HPDE6-E6E7 (cell line): ENCODE measurements at regions not wholly inside any gene's neighbourhood (a gene's known extent, or its start where the extent isn't known, plus 50 kb on each side); places are given as distances from the start of the nearest gene placed in this dataset.

Experiments
- DNase-seq: peaks from one replicate; pipeline ENCODE4 v3.0.0; 2011; ENCODE audit warnings: missing footprints; ENCODE audit errors: extremely low spot score

- no peak for DNase-seq
Observed at GRCh38 chr2:8223695-8224346, 458.0 kb upstream of the ID2 start.

DNA sequence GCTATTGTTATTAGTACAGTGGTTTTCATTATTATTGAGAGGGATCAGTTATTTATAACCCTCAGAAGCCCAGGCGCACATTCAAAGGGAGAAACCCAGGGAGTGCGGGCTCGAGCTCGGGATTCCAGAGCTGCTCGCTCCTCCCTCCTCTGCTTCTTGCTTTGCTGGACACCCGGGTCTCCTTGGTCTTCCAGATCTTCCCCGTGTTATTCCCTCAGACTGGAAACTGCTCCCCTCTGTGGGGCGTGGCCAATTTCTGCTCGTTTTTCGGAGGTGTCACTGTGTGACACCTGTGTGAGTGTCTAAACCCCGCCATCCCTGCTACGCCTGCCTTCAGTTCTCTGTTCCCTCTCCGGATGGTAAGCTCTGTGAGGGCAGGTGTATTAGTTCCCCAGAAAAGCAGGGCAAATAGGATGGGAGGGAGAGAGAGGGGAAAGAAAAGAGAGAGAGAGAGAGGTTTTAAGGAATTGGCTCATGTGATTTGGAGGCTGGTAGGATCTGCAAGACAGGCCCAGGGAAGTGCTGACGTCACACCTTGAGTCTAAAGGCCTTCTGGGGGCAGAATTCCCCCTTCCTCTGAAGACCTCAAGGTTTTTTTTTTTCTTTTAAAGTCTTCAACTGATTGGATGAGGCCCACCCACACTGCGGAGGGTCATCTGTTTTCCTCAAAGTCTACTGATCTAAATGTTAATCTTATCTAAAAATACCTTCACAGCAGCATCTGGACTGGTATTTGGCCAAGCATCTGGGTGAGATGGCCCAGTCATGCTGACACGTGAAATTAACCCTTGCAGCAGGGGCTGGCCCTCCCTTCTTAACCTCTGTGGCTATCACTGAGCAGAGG lies 457.3 kb upstream of the ID2 start:
- DNase-seq = no peak

GRCh38 chr2:8225266-8225665 lies 456.6 kb upstream of the ID2 start:
- no peak for DNase-seq

GRCh38 chr2:8225798-8226197 lies 456.1 kb upstream of the ID2 start:
- DNase-seq = no peak

DNA sequence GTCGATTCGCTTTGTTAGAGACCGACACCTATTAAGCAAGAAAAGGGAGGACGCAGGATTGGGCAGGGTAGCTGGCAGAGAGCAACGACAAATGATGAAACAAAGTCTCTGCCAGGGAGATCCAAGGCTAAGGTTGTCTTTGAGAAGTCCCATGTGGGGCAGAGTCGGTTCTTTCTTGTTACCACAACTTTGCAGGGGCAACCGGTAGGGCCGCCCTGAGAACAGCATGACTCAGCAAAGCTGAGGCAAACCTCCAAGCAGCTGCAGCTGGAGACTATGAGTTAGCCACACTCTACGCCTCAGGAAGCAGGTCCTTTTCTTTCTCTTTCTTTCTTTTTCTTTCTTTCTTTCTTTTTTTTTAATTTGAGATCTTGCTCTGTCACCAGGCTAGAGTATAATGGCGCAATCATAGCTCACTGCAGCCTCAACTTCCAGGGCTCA lies 452.3 kb upstream of the ID2 start:
- no peak for DNase-seq

GRCh38 chr2:8230466-8230865 lies 451.4 kb upstream of the ID2 start:
- no peak for DNase-seq

- no peak for DNase-seq
Observed at GRCh38 chr2:8231902-8232301, 450.0 kb upstream of the ID2 start.

DNA sequence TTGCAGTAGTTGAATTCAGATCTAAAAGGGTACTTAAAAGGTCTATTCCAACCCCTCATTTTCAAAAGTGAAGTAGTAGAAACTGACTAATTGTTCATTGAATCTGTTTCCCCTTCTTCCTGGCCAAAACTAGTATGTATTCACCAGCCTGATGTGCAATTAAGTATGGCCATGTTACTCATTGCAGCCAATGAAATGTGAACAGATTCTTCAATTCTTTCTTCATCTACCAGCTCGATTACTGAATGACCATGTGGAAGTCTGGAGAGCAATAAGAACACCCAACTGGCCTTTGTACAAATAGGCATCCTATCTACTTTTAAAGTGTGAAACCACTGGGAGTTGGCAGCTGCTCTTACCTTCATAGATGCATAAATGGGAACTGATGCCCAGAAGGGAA lies 449.0 kb upstream of the ID2 start:
- no peak for DNase-seq

DNA sequence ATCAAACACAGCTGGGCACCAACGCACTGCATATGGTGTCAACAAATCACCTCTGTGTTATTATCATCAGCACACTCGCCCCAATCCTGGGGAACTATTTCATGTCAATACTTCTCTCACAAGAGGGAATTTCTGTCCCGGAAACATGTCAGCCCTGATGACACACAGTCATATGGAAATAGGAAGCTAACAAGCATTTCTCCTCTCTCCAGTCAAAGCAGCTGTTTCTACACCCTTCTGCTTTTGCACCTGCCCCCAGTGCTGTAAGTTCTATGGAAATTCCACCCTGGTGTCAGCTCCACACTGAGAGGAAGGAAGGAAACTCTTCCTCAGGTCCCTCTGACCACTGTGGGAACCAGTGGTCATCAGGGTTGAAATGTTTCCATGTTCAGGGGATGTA lies 447.6 kb upstream of the ID2 start:
- DNase-seq = no peak

GRCh38 chr2:8234757-8235374 lies 447.0 kb upstream of the ID2 start:
- no peak for DNase-seq

- no peak for DNase-seq
Observed at GRCh38 chr2:8235419-8235818, 446.4 kb upstream of the ID2 start.

DNA sequence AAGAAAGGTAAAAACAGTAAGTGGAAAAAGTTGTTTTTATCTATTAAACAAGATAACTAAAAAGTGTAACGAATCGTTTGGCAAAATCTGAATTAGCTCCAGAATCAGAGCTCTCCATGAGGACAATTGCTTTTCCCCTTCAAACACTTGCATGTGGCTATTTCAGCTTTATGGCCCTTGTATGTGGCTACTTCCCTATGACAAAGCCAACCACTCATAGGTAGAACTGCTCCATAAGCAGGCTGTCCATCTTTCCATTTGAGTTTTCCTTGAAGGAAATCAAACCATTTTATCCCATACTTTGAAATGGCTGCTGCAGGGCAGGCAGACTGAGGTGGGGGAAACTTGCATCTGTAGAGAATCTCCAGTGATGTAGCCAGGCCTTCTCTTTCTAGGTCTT lies 445.5 kb upstream of the ID2 start:
- no peak for DNase-seq

DNA sequence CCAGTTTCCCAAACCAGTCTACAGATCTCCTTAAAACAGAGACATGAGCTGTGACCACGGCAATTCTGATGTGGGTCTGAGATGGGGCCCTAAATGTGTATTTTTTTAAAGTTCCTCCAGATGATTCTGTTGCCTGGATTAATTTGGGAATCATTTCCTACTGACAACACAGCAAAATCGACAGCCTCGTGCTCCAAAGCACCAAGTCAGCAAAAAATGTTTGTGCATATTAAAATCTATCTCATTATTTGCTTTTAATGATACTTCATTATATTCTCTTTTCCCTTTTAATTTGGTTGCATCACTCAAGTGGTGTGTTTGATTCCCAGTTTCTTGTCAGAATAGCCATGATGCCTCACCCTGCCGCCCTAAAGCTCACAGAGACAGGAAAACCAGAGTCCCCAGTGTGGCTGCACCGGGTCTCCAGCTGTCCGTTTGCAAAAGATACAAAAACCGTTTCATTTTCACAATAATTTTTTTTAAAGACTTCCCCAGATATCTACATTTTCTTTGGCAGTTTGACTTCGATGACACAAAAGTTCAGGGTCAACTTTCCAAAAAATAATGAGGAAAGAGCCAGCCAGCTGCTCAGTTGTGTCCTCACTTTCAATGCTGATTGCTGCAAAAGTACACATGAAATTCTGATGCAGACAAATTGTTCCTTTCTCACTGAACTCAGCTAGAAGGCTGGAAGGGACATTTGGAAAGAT lies 443.2 kb upstream of the ID2 start:
- DNase-seq = no peak

GRCh38 chr2:8239531-8240088 lies 442.2 kb upstream of the ID2 start:
- no peak for DNase-seq

GRCh38 chr2:8241317-8241716 lies 440.5 kb upstream of the ID2 start:
- DNase-seq = no peak

DNA sequence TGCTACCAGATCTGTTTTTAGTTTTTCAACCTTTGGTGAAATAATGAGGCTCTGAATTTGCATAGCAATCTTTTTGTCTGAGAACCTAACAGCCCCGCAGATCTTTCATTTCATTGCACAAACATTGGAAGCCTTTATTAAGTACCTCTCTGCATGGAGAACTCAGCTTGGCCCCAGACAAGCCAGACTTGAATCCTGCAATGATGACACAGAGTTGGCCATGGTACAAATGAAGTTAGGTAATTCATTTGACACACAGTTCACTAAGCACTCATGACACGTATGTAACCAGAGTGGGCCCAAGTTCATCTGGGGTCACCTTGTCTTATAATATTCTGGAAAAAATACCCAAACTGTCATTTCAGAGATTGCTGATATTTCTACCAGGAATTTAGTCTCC lies 439.1 kb upstream of the ID2 start:
- no peak for DNase-seq

GRCh38 chr2:8243748-8244400 lies 438.0 kb upstream of the ID2 start:
- DNase-seq = no peak

DNA sequence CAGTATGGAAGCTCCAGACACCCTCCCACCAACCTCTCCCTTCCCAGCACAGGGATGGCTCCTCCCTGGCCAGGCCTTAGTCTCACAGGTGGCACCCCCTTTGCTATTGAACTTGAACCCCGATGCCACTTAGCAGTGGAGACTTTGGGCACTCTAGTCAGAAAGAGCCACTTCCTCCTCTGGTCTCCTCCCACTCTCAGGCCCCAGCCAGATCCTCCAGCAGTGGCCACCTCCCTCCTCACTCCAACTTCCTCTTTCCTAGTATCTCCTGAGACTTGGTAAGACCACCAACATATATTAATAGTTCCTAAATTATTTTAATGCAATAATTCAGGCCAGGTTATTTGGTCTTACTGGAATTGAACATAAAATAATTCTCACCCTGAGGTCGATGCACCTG lies 437.2 kb upstream of the ID2 start:
- DNase-seq = no peak

DNA sequence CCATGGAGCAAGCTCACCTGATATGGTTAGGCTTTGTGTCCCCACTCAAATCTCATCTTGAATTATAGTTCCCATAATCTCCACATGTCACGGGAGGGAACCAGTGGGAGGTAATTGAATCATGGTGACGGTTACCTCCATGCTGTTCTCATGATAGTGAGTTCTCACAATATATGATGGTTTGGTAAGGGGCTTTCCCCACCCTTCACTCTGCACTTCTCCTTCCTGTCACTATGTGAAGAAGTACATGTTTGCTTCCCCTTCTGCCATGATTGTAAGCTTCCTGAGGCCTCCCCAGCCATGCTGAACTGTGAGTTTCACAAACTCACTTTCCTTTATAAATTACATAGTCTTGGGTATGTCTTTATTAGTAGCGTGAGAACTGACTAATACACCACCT lies 435.7 kb upstream of the ID2 start:
- DNase-seq = no peak

DNA sequence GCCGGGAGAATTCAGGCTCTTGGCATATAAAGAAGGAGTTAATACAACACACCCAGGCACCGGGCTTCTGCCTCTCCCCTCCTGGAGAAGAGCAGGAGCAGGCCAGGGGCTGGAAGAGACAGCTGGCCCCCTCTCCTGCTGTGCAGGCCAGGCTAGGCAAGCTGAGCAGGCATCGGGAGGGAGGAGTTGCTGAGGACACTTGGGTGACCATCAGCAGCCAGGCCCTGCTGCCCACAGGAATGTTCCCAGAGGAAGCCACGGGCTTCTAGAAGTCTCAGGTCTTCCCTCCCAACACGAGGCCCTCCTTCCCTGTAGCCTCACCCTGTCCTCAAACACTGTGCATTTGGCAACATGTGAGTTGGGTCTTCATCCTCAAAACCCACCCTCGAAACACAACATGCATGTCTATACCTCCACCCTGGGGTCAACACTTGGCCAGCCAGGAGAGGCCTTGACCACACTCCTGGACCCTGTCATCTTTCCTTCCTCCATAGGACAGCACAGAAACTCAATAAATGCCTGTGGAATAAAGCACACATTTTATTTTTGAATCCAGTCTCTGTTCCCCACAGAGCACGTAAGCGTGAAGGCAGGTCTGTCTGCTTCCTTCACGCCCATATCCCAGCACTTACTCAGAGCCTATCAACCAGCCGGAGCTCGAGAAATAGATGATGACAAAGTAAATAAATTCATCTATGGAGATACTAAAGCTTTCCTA lies 433.8 kb upstream of the ID2 start:
- no peak for DNase-seq

GRCh38 chr2:8248623-8248957 lies 433.3 kb upstream of the ID2 start:
- no peak for DNase-seq
